Heart right ventricle (tissue), 16 donors: ENCODE measurements at regions not wholly inside any gene's neighbourhood (a gene's known extent, or its start where the extent isn't known, plus 50 kb on each side); places are given as distances from the start of the nearest gene placed in this dataset.

ENCODE experiments used
- ATAC-seq, 8 donors: fragments of 200-7000 bp; cut with Tn5 transposase; one replicate each; pipeline ENCODE4 v1.9.1; 2020; ENCODE audit warnings: mild to moderate bottlenecking in 8 of 8, moderate library complexity in 8 of 8, moderate number of reproducible peaks in 1 of 8
- DNase-seq, 2 donors: peaks; one replicate each; pipeline ENCODE4 v3.0.0-alpha.2; 2020
- H3K27ac ChIP-seq, 10 donors: fragments of 200-600 bp; sonication (generic) in 2 of 10; one replicate each; pipeline versions ENCODE4 v1.5.0 to v1.8.0; 2020 to 2022; ENCODE audit warnings: mild to moderate bottlenecking in 3 of 10
- H3K27me3 ChIP-seq, 7 donors: fragments of 200-600 bp; one replicate each; pipeline ENCODE4 v1.8.0; 2021 to 2022; ENCODE audit warnings: mild to moderate bottlenecking in 2 of 7
- H3K36me3 ChIP-seq, 9 donors: fragments of 200-600 bp; sonication (generic) in 1 of 9; one replicate each; pipeline versions ENCODE4 v1.5.0 to v1.8.0; 2020 to 2022; ENCODE audit warnings: mild to moderate bottlenecking in 2 of 9
- H3K4me1 ChIP-seq, 9 donors: fragments of 200-600 bp; sonication (generic) in 1 of 9; one replicate each; pipeline versions ENCODE4 v1.5.0 to v1.8.0; 2020 to 2022; ENCODE audit warnings: mild to moderate bottlenecking in 4 of 9
- H3K4me3 ChIP-seq, 10 donors: fragments of 200-600 bp; sonication (generic) in 2 of 10; one replicate each; pipeline versions ENCODE4 v1.5.0 to v1.8.0; 2020 to 2022; ENCODE audit warnings: mild to moderate bottlenecking in 7 of 10, moderate library complexity in 2 of 10
- H3K9me3 ChIP-seq, 11 donors: fragments of 200-600 bp in 10 of 11; sonication (generic) in 2 of 11; one replicate each; pipeline versions ENCODE4 v1.5.0 to v1.8.0; 2013 to 2022; ENCODE audit warnings: mild to moderate bottlenecking in 2 of 11, control low read depth in 1 of 11, moderate library complexity in 1 of 11
- WGBS, 2 donors: extraction: QIAGEN DNeasy Blood & Tissue Kit; methylation state at CpG; one replicate each; pipeline ENCODE4 v1.1.7; 2013; ENCODE audit warnings: inconsistent platforms in 1 of 2; 5-methylcytosine and 5-hydroxymethylcytosine counted together
- intact Hi-C, 10 donors: fragments of 100-400 bp; cut with DNase I; formaldehyde crosslinking; loops; one replicate each; pipeline versions ENCODE4 v1.11.1 to v1.14.2; 2022
- TF ChIP-seq, protein P1 (sequence below), 9 donors: fragments of 200-600 bp; sonication (generic) in 2 of 9; IDR thresholded peaks; one replicate each; pipeline versions ENCODE4 v1.5.0 to v1.8.0; 2021 to 2022; ENCODE audit warnings: antibody characterized with exemption in 9 of 9, mild to moderate bottlenecking in 5 of 9, moderate library complexity in 1 of 9
- donor health status: Arrhythmogenic right ventricular cardiomyopathy.
- donor health status: ischemic (EF 13 %, LVEDD 7.1; RV severe dilation, severe dysfunction).
- donor health status: healthy with polysubstance abuse.
- donor health status: DM: no; HTN: yes; CAD: no.
- donor health status: DM: no; HTN: no; CAD: no.
- donor health status: ischemic (EF 25% LVEDD 6.9; RV normal size, moderate dysfunction).
- donor health status: ischemic (EF 25% LVEDD 5.7; RV mildly dilated, moderate dysfunction).
- donor health status: healthy.
- donor health status: DM: yes; HTN: yes; CAD: no.
- donor health status: Ischemic cardiomyopathy.
- donor health status: ischemic (EF 35%, LVEDD 5.7; RV mildly dilated, moderate dysfunction).
- donor health status: nonischemic (EF 11% LVEDD 7.7; RV severe dilation, severe dysfunction).
- donor health status: DM: yes; HTN: yes; CAD: no.
- donor health status: PGD.
- donor health status: ischemic (EF 29% LVEDD 5.4; RV normal size, mild dysfunction).
- donor health status: nonischemic (EF 23%, LVEDD 6.1; RV moderate dilation, normal function).

DNA sequence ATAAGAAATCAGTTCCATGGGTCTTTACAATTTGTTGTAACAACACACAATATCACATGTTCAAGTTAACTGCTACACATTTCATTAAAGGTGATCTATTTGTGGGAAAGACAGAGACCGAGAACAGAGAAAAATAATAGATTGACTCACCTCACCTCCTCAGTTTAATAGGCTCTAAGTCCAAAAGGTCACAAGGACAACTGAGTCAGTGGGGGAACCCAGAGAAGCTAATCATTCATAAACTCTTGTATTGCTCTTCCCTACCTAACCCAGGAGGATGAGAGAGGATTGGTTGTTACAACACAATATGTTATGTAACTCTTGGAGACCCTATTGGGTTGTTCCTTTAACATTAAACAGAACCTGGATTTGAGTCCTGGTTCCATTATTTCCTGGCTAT lies 72.2 kb upstream of the CRY1 start:
- Histone ChIP-seq H3K9me3 (no peaks in the 10 kb centered on the region), H3K36me3 (no peaks in the 10 kb centered on the region), H3K4me1 (no peaks in the 10 kb centered on the region), H3K4me3 (no peak overlapping the region), H3K27ac (no peak overlapping the region), H3K27me3 (peaks cover 0 to 42% (median 18%) of the 10 kb centered on the region in 7 donors)
- ATAC-seq (no peak), DNase-seq (no peak)
- TF ChIP-seq, protein P1, sequence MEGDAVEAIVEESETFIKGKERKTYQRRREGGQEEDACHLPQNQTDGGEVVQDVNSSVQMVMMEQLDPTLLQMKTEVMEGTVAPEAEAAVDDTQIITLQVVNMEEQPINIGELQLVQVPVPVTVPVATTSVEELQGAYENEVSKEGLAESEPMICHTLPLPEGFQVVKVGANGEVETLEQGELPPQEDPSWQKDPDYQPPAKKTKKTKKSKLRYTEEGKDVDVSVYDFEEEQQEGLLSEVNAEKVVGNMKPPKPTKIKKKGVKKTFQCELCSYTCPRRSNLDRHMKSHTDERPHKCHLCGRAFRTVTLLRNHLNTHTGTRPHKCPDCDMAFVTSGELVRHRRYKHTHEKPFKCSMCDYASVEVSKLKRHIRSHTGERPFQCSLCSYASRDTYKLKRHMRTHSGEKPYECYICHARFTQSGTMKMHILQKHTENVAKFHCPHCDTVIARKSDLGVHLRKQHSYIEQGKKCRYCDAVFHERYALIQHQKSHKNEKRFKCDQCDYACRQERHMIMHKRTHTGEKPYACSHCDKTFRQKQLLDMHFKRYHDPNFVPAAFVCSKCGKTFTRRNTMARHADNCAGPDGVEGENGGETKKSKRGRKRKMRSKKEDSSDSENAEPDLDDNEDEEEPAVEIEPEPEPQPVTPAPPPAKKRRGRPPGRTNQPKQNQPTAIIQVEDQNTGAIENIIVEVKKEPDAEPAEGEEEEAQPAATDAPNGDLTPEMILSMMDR (IDR thresholded peaks at IDR 0.05), result no peak
- intact Hi-C loops, result no loop called here
- 85 to 89% methylated on average over 1 of the region's 1 CpG for WGBS, 2 donors

DNA sequence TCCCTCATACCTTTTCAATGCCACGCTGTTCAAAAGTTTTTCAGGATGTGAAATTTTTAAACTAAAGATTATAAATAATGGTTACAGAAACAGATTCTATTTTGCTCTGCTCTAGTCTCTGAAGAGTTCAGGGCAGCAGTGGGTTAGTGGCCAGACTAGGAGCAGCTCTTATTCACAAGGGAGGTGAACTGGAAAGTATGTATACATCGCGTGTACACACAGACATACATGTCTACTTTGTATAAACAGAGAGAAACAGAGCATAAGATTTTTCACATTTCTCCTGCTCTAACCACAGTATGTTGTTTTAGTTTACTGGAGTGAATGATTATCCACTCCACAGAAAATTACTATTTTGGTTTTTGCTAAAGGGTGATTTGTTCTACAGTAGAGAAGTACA lies 74.4 kb upstream of the CRY1 start:
- intact Hi-C loops, result no loop called here
- Histone ChIP-seq H3K4me3 (no peak overlapping the region), H3K36me3 (no peaks in the 10 kb centered on the region), H3K27ac (no peak overlapping the region), H3K9me3 (no peaks in the 10 kb centered on the region), H3K27me3 (peaks cover 0 to 47% (median 19%) of the 10 kb centered on the region in 7 donors), H3K4me1 (no peaks in the 10 kb centered on the region)
- TF ChIP-seq, protein P1 (IDR thresholded peaks at IDR 0.05), result no peak
- DNase-seq, result no peak
- no peak for ATAC-seq
- 43 to 49% methylated on average over 3 of the region's 3 CpGs for WGBS, 2 donors

DNA sequence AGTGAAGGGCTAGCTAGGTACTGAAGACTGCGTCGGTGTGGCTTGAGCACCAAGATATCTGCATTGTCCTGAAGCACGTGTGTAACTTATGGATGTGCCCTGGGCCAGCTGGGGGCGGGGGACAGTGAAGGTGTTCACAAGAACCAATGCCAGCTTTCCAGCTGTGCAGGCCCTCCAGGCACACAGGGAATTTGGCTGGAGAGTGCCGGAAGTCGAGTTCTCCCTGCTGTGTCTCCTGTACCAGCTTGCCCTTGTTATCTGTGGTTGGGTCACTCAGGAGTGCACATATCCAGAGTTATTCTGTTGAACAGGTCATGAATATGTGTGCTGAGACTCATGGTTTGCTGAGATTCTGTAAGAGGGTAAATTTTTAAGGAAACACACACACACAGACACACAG lies 75.9 kb upstream of the CRY1 start:
- Histone ChIP-seq H3K4me1 (no peaks in the 10 kb centered on the region), H3K9me3 (no peaks in the 10 kb centered on the region), H3K27ac (no peak overlapping the region), H3K36me3 (no peaks in the 10 kb centered on the region), H3K4me3 (no peak overlapping the region), H3K27me3 (peaks cover 0 to 51% (median 16%) of the 10 kb centered on the region in 7 donors)
- whole genome bisulfite sequencing, 2 donors, result 75 to 80% methylated on average over 6 of the region's 6 CpGs
- ATAC-seq (no peak), DNase-seq (no peak)
- intact Hi-C loops, result no loop called here
- TF ChIP-seq, protein P1 (IDR thresholded peaks at IDR 0.05), result no peak

DNA sequence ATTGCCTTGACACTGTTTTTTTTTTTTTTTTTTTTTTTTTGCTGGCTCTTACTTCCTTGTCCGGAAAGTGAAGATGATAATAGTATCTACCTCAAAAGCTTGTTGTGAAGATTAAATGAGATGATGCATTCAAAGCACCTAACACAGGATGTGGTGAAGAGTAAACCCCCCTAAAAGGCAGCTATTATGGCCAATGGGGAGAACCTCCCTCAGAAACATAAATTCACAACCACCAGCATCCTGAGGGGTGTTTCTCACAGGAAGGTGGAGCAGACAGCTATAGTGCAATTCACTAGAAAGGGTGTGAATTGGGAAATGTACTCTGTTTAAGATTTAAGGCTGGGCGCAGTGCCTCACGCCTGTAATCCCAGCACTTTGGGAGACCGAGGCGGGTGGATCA lies 85.4 kb upstream of the CRY1 start:
- intact Hi-C loops, result no loop called here
- peaks cover 0 to 3% (median 0%) of the 10 kb centered on the region in 11 donors for H3K9me3 ChIP-seq
- no peak overlapping the region for H3K27ac ChIP-seq
- no peak for DNase-seq
- TF ChIP-seq, protein P1 (IDR thresholded peaks at IDR 0.05), result no peak
- ATAC-seq, result no peak
- no peaks in the 10 kb centered on the region for H3K36me3 ChIP-seq
- peaks cover 0 to 46% (median 10%) of the 10 kb centered on the region in 7 donors for H3K27me3 ChIP-seq
- no peak overlapping the region for H3K4me3 ChIP-seq
- H3K4me1 ChIP-seq, result no peaks in the 10 kb centered on the region
- whole genome bisulfite sequencing, 2 donors, result 83 to 93% methylated on average over 5 of the region's 5 CpGs
